ELR (cell line): ENCODE measurements at regions not wholly inside any gene's neighbourhood (a gene's known extent, or its start where the extent isn't known, plus 50 kb on each side); places are given as distances from the start of the nearest gene placed in this dataset.
A peak's percentile ranks its signal among the peaks of the same experiment; 100 is the strongest.
"Not testable (repeated sequence)": the region's sequence is repeated elsewhere in the genome, so short reads cannot be mapped to it uniquely, and the experiment has no call there.

ENCODE experiments used
- DNase-seq: peaks from one replicate; pipeline ENCODE4 v3.0.0-alpha.2; 2015; ENCODE audit warnings: low read depth

GRCh38 chr9:93813221-93814076 is 141.7 kb downstream of the BARX1 start:
- DNase-seq, result no peak

- DNase-seq, result no peak
Measured at GRCh38 chr9:93812410-93812668, 142.8 kb downstream of the BARX1 start.

- no peak for DNase-seq
Measured at GRCh38 chr9:93810028-93810971, 144.9 kb downstream of the BARX1 start.

GRCh38 chr9:93809204-93809940 is 145.8 kb downstream of the BARX1 start:
- no peak for DNase-seq

GRCh38 chr9:93808115-93809029 is 146.8 kb downstream of the BARX1 start:
- DNase-seq, result no peak

GRCh38 chr9:93807166-93808074 is 147.7 kb downstream of the BARX1 start:
- DNase-seq, result no peak

- no peak for DNase-seq
Measured at GRCh38 chr9:93801581-93802284, 153.4 kb downstream of the BARX1 start.

GRCh38 chr9:93801120-93801519 is 154.0 kb downstream of the BARX1 start:
- DNase-seq, result no peak

GRCh38 chr9:93792358-93792757 is 162.8 kb downstream of the BARX1 start:
- DNase-seq, result no peak

GRCh38 chr9:93786204-93786603 is 169.0 kb downstream of the BARX1 start:
- DNase-seq, result no peak

GRCh38 chr9:93776873-93777272 is 178.3 kb downstream of the BARX1 start:
- DNase-seq, result no peak

- DNase-seq, result no peak
Measured at GRCh38 chr9:93776256-93776655, 178.9 kb downstream of the BARX1 start.

GRCh38 chr9:93774331-93775102 is 180.6 kb downstream of the BARX1 start:
- DNase-seq, result peak; percentile 1

GRCh38 chr9:93771276-93771675 is 183.9 kb downstream of the BARX1 start:
- DNase-seq, result no peak

GRCh38 chr9:93761822-93762221 is 185.4 kb downstream of the PHF2 start:
- no peak for DNase-seq

- no peak for DNase-seq
Measured at GRCh38 chr9:93750045-93750444, 173.7 kb downstream of the PHF2 start.

- DNase-seq, result not testable (repeated sequence)
Measured at GRCh38 chr9:93748827-93749226, 172.4 kb downstream of the PHF2 start.

GRCh38 chr9:93731963-93732362 is 155.6 kb downstream of the PHF2 start:
- DNase-seq, result no peak

GRCh38 chr9:93730648-93731047 is 154.3 kb downstream of the PHF2 start:
- no peak for DNase-seq
